ENCODE measurements at regions not wholly inside any gene's neighbourhood (a gene's known extent, or its start where the extent isn't known, plus 50 kb on each side); places are given as distances from the start of the nearest gene placed in this dataset.
"Not testable (repeated sequence)": the region's sequence is repeated elsewhere in the genome, so short reads cannot be mapped to it uniquely, and the experiment has no call there.

DNA sequence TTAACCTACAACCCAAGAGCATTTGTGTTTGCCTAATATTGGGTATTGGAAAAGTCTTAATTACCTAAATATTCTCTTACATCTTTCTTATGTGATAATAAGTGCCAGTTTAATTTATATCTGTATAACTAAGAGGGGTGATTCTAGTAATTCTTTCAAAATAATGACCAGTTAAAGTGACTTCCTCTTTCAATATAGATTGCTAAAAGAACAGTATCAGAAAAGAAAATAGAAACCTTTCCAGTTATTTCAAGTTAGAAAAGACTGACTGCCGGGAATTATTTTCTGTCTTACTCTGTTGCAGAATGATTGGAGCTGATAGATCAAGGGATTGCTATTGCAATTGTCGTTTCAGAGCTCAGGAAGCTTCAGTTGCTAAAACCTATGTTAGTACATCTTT is 525.0 kb upstream of the SEMA3D start:
- DNase-seq: no peak

DNA sequence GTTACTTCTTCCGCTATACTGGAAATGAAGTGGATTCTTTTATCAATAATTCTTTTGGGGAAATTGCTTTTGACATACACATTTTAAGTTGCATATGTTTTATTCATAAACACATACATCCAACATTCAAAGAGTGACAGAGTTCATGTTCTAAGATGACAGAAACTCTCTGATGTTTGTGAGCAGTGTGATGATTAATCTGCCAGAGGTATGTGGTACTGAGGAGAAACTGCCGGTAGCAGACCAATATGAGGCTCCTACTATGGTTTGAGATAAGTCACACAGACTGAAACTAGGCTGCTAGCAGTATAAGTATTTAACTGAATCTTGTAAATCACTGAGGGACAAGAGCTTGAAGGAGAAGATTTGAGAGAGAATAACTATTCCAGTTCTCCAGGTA is 524.1 kb upstream of the SEMA3D start:
- DNase-seq: no peak

DNA sequence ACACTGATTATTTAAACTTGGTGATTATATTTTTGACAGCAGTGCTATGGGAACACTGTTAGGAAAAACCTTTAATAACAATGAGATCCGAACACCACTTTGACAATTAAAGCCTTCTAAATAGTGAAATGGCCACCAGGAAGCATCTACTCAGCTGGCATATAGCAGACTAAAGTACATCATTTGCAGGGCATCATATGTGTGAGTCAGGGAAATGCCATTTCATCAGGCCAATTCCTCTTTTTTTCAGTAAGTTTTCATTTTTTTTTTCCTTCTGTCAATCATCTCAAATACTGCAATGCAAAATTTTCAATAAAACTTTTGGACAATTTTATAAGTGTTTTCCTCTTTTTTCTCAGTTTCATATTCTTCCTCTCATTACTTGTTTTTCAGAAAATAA is 521.4 kb upstream of the SEMA3D start:
- DNase-seq: no peak

DNA sequence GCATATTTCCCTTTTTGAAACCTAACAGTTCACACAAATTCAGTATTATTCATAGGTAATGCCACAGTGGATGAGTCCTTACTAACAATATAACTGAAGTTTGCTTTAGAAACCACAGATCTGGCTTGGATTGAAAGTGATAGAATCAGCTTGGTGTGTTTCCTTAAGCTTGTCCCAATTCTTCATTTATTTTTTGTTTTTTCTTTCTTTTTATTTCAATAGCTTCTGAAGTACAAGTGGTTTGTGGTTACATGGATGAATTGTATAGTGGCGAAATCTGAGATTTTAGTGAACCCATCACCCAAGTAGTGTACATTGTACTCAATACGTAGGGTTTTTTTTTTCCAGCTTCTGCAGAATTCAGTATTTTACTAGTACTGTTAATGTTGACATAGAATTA is 518.2 kb upstream of the SEMA3D start:
- DNase-seq: no peak

DNA sequence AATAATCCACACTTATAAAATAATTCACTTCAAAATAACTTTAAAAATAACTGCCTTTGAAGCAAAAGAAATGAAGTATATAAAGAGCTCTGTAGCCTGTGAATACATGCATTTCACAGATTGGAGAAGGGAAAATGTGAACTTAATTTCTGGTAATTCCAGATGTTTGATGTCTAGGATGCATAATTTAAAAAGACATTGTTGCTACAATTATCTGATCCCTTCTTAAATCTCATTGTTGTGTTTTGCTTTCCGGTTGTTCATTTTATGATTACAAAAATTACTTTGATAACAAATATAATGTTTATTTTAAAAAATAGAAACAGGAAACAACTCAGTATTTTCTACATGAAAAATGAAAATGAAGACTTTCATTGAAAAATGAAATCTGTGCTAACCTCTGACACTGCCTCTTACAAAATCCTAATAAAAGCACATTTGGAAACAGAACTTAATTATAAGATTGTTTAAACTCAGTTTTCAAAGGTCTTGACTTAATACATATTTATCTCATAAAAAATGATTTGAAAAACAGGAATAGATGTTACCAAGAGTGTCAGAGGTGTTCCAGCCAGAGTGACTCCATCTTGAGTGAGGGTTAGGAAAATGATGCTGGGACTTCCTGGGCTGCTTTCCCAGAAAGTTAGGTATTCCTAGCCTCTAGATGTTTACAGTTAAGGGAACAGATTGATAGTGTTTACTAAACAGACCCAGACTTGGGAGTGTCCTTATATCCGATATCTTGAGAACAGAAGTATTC is 516.6 kb upstream of the SEMA3D start:
- DNase-seq: no peak

DNA sequence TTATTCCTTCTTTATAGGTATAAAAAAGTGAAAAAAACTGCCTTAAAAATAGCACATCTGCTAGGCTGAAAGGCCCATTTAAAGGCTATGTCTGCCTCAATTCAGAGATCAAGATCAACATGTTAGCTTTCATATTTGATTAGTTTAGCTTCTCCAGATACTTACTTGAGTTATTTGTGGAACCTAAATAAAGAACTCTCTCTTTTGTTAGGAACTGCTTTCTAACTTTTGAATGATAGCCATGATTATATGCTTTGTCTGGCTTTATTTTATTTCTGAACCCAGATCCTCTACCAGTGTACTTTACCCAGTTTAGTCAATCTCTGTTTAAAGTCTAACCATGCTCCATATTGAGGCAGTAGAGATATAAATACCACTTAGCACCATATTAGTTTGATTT is 515.5 kb upstream of the SEMA3D start:
- no peak for DNase-seq

DNA sequence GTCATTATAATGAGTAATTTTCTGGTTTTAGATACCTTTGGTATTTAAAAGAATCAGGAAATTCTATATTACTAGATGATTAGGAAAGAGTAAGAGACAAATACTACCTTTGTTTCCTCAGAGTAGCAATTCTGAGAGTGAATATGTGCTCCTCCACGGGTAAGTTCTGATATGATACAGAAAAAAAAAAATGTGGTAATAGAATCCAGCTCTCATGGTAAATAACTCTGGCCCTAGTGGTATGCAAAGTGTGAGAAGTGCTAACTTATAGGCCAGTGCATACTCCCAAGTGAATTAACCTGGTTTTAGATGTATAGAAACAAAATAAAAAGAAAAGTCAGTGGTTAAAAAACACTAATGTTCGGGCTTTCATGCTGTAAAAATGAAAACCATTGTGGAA is 512.6 kb upstream of the SEMA3D start:
- DNase-seq: no peak

DNA sequence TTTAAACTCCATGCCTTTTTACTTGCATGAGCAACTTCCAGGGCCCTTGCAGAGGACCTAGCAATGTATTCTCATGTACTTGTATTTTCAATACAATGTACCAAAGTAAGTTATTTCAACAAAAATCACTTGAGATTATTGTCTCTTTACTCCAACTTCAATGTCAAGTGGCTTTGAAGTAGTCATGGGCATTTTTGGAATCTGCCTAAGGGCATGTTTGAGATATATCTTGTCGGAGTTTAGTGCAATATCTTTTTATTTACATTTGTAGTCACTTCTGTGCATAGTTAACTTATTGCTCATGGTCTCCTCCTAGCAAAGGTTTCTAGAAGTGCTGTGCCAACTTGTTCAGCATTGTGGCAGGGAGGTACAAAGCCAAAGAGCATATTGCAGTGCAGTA is 508.7 kb upstream of the SEMA3D start:
- DNase-seq: peak; percentile 52

DNA sequence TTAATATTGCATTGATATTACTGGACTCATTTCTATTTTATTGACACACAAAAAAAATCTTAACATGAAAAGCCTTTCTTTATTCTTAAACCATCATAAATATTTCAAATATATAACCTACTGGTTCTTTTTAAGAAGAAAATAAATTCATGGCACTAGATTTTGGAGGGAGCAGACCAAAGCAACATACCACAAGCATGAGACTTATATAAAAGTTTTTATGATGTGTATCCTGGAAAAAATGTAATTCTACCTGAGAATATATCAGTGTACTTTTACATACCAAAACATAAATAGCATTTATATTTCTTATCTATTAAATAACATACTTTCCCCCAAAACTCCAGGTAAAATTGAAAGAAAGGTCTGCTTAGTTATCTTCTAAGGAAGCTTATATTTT is 508.2 kb upstream of the SEMA3D start:
- no peak for DNase-seq

DNA sequence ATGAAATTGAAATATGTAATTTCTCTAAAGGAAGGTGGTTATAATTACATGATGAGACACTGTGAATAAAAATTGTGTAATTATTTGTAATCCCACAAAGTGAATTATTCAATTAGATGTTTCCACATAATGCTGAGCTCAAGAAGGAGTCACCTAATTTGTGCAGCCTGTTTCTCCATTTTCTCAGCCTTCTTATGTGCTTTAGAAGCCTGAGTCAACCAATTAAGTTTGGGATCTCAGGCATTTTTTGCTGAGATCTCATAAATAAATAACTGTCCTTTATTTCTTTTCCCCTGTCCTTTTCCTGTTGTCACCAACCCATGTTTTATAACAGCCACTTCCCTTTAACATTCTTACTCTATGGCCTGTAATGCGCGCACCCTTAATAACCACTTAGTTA is 506.5 kb upstream of the SEMA3D start:
- DNase-seq: no peak

DNA sequence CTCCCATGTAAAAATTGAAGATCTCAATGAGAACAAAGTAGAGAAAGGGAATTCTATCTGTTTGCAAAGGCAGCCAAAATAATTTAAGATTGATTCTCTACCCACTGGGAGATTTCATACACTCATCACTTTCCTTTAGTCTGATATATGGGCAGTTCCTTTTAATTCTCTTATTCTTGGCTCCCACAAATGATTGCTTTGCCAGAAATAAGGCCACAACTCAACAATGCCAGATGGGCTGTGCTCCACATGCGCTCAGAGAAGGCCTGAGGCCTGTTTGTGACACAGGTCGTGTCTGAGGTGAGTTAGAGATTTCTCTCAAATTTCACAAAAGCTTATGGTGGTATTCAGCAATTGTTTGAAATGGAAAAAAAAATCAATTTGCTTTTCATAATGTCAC is 501.9 kb upstream of the SEMA3D start:
- no peak for DNase-seq

DNA sequence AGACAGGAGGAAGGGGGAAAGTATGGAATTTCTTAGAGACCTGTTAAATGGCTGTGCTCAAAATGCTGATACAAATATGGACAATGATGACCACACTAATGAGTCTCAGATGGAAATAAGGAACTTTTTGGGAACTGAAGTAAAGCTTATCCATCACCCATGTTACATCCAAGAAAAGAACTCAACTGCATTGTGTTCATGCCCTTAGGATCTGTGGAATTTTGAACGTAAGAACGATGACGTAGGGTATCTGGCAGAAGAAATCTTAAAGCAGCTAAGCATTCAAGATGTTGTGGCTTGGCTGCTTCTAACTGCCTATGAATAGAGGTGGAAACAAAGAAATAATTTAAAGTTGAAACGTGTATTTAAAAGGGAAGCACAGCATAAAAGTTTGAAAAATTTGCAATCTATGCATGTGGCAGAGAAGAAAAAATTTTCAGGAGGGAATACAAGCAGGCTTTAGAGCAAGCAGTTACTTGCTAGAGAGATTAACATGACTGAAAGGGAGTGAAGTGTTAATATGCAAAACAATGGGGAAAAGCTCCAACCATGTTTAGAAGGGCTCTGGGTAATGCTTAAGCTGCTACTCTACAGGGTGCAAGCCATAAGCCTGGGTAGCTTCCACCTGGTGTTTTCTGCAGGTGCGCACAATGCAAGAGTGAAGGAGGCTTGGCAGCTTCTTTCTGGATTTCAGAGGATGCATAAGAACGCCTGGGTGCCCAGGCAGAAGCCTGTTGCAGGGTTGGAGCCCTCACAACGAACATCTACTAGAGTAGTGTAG is 499.7 kb upstream of the SEMA3D start:
- DNase-seq: no peak

DNA sequence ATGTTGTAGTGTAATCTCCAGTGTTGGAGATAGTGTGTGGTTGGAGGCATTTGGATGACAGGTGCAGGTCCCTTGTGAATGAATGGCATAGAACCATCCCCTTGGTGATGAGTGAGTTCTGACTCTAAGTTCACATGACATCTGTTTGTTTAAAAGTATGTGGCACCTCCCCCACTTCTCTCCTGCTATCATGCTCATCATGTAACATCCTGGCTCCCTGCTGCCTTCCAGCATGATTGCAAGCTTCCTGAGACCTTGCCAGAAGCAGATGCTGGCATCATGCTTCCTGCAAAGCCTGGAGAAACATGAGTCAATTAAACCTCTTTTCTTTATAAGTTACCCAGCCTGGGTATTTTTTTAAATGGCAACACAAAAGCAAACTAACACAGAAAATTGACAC is 499.0 kb upstream of the SEMA3D start:
- DNase-seq: peak; percentile 30

DNA sequence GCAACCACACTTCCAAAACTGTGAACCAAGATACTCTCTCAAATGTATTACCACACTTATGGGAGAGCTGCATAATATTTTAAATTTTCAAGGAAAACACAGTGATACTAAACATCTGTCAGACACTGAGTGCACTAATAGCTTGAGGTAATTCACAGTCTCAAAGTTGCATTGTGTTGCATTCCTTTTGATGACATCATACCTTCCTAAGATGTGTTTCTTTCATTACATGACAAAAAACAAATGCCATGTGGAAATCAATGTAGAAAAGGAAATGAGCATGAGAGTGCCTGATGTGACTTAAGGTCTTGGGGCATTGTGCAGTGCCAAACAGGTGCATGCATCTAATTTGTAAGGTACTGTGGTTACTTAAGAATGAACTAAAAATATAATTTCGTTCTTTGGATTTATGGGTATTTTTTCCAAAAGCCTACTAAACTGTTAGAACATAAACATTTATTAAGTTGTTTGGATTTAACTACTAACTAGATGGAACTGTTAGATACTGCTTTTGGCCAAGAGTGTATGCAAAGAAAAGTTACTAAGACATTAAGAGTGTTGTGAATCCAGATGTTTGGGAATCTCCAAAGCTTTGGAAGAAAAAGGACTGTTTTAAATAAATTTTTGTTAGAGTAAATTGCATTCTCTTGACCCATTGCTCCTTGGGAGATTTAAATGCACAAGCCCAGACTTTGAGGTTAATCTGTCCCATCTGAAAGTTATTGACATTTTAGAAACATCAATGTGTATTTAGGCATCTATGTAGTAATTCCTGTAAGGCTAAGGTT is 496.2 kb upstream of the SEMA3D start:
- DNase-seq: peak; percentile 13

DNA sequence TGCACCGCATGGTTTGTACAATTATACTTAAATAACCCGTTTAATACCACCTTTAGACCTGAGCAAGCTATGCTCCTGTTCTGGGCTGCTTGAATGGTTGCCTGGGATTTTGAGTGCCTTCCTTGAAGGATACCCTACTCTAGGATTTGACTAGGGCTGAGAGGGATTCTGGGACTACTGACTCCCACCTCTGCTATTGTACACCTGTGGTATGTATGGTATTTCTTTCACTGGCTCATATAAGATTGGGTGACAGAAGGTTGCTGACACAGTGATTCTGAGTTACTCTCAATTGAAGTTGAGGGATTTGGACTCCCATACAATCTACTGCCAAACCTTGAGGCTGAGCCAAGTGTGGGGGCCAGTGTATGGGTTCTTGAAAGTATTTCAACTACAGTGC is 494.4 kb upstream of the SEMA3D start:
- DNase-seq: no peak

DNA sequence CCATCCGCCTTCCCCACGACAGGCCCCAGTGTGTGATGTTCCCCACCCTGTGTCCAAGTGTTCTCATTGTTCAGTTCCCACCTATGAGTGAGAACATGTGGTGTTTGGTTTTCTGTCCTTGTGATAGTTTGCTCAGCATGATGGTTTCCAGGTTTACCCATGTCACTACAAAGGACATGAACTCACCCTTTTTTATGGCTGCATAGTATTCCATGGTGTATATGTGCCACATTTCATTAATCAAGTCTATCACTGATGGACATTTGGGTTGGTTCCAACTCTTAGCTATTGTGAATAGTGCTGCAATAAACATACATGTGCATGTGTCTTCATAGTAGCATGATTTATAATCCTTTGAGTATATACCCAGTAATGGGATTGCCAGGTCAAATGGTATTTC is 488.2 kb upstream of the SEMA3D start:
- DNase-seq: not testable (repeated sequence)

DNA sequence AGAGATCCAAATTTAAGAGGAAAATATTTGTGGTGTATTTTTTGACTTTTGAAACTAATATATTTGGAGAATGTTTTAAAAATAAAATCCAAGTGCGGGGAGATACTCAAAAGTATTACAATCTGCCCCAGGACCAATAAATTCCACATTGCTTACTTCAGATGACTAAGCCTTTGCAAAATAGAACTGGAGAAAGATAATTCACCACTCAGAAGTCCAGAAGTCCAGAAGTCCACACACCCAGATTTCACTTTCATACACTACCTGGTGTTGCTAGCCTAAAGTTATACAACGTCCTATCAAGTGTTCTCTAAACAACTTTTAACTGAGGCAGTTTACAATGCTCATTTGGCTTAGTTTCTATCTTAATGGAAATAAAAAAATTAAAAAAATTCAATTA is 487.0 kb upstream of the SEMA3D start:
- no peak for DNase-seq

DNA sequence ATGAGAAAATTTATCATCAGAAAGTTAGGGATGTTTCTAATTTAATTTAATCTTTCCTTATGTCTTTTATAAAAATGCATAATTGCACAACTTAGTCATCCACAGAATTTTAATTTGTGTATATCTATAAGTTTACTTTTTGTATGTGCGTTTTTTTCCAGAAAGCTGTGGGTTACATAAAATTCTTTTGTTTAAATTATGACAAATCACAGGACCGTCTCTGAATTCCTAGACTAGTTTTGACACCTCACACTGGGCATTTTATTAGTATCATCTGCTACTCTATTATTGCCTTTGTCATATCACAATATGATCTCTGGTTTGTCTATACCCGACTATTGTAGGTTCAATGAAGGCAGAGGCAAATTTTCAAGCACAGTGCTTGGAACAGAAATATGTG is 482.4 kb upstream of the SEMA3D start:
- peak; percentile 17 for DNase-seq

DNA sequence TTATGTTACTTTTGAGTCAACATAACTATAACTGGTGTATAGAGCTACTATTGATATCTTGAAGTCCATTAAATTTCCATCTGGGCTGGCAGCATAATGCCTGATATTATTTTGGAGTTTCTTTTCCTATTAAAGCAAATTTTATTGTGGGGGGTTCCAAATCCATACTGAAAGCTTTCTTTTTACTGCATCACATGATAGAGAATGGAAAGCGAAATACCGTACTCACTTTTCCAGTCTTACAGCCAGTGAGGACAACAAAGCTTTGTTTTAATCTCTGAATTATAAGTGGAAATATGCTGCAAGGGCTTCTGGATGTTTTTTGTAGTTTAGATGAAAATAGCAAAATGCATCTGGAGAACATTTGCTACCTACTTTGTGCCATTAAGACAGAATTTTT is 477.5 kb upstream of the SEMA3D start:
- no peak for DNase-seq

DNA sequence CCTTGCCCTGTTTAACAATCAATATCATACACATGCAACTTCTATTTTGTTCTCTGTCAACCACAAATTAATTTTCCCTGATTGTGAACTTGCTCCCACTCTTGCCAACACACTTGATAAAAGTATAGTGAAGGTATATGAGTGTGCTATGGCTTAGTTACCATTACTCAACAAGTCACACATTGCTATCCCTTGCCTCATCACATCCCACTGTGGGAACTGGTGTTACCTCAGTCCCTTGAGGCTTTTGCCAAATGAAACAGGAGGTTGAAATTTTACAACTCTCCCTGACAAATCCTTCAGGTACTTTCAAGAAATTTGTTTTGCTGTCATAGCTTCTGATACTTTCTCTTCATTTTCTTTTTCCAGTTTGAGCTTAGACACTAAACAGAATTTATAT is 472.5 kb upstream of the SEMA3D start:
- DNase-seq: peak; percentile 11

DNA sequence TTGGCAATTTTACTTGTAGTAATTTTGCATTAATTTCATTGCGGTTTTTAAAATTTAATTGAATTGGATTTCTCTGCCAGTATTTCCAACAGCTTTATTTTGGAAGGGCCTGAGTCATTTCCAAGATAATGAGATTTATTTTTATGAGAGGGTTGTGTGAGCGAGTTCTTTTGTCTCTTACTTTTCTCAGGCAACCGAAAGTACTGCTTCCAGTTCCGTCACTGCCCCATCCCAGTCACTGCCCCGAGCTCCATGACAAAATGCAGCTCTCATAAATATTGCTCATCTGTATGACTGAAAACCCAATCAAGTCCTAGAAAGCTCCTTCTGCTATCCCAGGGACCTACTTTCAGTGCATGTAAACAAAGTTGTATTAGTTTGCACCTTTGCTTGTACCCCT is 468.4 kb upstream of the SEMA3D start:
- DNase-seq: no peak

DNA sequence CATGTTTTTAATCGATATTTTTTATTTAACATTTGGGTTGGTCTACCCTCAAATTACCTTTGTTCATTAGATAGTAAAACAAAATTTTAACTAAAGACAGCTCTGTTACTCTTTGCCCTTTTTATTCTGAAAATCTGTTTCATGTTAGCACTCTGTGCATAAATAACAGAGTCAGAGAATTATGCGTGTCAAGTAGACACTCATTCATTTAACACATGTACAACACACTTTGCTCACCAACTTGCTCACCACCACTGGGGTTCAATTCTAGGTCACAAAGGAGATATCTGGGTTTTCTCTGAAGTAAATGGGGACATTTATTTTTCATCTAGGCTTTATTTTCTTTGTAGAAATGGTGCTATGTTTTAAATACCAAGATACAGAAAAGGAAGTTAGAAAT is 457.4 kb upstream of the SEMA3D start:
- DNase-seq: no peak

DNA sequence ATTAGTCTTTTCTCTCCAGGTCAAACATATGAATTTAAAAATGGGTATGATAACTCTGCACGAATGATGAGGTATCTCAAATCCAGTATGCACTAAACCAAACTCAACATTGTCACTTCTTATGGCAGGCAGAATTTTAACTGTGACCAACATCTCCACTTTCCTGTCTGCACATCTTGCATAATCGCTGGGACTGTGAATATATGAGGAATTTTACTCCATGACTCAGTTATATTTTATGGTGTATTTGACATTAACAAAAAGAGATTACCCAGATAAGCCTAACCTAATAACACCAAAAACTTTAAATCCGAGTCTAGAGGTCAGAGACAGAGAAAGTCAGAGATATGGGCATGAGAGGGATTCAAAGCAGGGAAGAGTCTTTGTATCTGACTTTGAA is 454.5 kb upstream of the SEMA3D start:
- no peak for DNase-seq

DNA sequence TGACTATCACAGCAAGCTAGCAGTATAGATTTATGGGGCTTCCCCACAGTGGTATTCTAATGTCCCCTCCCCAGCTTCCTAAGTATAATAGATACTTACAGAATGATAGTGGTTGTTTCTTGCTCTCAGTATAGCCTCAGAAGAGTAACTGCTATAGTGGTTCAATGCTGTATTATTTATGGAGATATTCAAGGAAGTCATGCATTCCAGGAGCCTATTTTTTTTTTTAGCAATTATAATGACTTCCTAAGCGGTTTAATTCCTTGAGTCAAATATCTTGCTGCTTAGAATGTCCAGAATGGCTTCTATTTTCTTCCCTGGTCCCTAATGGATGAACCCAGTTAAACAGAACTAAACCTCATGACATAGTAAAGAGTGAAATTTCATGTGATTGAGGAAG is 451.5 kb upstream of the SEMA3D start:
- no peak for DNase-seq
